H1 (cell line): ENCODE measurements at regions not wholly inside any gene's neighbourhood (a gene's known extent, or its start where the extent isn't known, plus 50 kb on each side); places are given as distances from the start of the nearest gene placed in this dataset.

ENCODE experiments used
- CTCF ChIA-PET: fragments of 300-600 bp; sonication (Branson Sonifier 250); formaldehyde crosslinking; loops from one replicate; lab custom pipeline; 2021; ENCODE audit not compliant: partially characterized antibody; lab: Charles Lee
- POLR2A ChIA-PET: fragments of 300-600 bp; sonication (Branson Sonifier 250); formaldehyde crosslinking; loops from one replicate; lab custom pipeline; 2021; ENCODE audit warnings: inconsistent platforms; ENCODE audit not compliant: partially characterized antibody; lab: Charles Lee
- DNase-seq, 2 experiments: peaks; one replicate each; pipeline versions ENCODE4 v3.0.0 to v3.0.0-alpha.2; 2010 to 2022; ENCODE audit warnings: low spot score in 2 of 2, low read depth in 1 of 2, mixed read lengths in 1 of 2
- FAIRE-seq: peaks from 2 replicates; lab custom pipeline; 2011; peaks lifted over from hg19 to GRCh38; lab: Jason Lieb, UNC
- H2AFZ ChIP-seq: 2 replicates; pipeline ENCODE4 v1.8.1; 2012; ENCODE audit warnings: low read length, inconsistent platforms
- H2AK5ac ChIP-seq: 2 replicates; pipeline ENCODE4 v1.6.1; 2013; ENCODE audit warnings: low read depth, low read length
- H2BK120ac ChIP-seq: replicated peaks from 2 replicates; pipeline ENCODE3; 2013; ENCODE audit warnings: low read depth, low read length, inconsistent platforms
- H2BK12ac ChIP-seq: 2 replicates; pipeline ENCODE4 v1.6.1; 2013; ENCODE audit warnings: low read depth, low read length
- H2BK15ac ChIP-seq: 2 replicates; pipeline ENCODE4 v1.6.1; 2013; ENCODE audit warnings: low read length
- H2BK20ac ChIP-seq: 2 replicates; pipeline ENCODE4 v1.6.1; 2013; ENCODE audit warnings: low read length
- H2BK5ac ChIP-seq: 2 replicates; pipeline ENCODE4 v1.6.1; 2013; ENCODE audit warnings: low read depth, low read length
- H3K14ac ChIP-seq: 2 replicates; pipeline ENCODE4 v1.6.1; 2013; ENCODE audit warnings: inconsistent platforms; ENCODE audit not compliant: insufficient read length
- H3K18ac ChIP-seq: 2 replicates; pipeline ENCODE4 v1.6.1; 2013; ENCODE audit warnings: low read length; ENCODE audit errors: extremely low read depth
- H3K23ac ChIP-seq: 2 replicates; pipeline ENCODE4 v1.6.1; 2013; ENCODE audit warnings: inconsistent platforms; ENCODE audit not compliant: insufficient read length
- H3K23me2 ChIP-seq: 2 replicates; pipeline ENCODE4 v1.6.1; 2013; ENCODE audit warnings: low read depth, low read length
- H3K27ac ChIP-seq: 2 replicates; pipeline ENCODE4 v1.6.1; 2011; ENCODE audit warnings: low read depth, low read length, inconsistent platforms
- H3K27me3 ChIP-seq, 4 experiments: replicated peaks in 1 of 4; 1 replicate in 1 of 4; 2 replicates in 3 of 4; pipeline versions ENCODE4 v1.6.1 to v1.8.1; 2011 to 2013; ENCODE audit warnings: low read length in 3 of 4, mild to moderate bottlenecking in 3 of 4, inconsistent platforms in 2 of 4, mixed read lengths in 2 of 4, moderate library complexity in 1 of 4; ENCODE audit not compliant: control insufficient read depth in 3 of 4, insufficient read depth in 3 of 4; ENCODE audit errors: extremely low read depth in 1 of 4
- H3K36me3 ChIP-seq, 4 experiments: 2 replicates each; pipeline versions ENCODE4 v1.6.1 to v1.8.1; 2011 to 2013; ENCODE audit warnings: mild to moderate bottlenecking in 4 of 4, low read length in 3 of 4, moderate library complexity in 2 of 4, control low read depth in 1 of 4, inconsistent platforms in 1 of 4; ENCODE audit not compliant: insufficient read depth in 4 of 4, control insufficient read depth in 2 of 4
- H3K4ac ChIP-seq: replicated peaks from 2 replicates; pipeline ENCODE3; 2013; ENCODE audit warnings: low read length, low read depth, mixed read lengths, inconsistent platforms; ENCODE audit not compliant: insufficient read length
- H3K4me1 ChIP-seq, 4 experiments: replicated peaks in 1 of 4; 1 replicate in 1 of 4; 2 replicates in 3 of 4; pipeline versions ENCODE4 v1.6.1 to v1.8.1; 2011 to 2013; ENCODE audit warnings: low read length in 3 of 4, inconsistent platforms in 2 of 4, mixed read lengths in 1 of 4; ENCODE audit not compliant: insufficient read depth in 4 of 4, control insufficient read depth in 3 of 4
- H3K4me2 ChIP-seq, 2 experiments: 2 replicates each; pipeline versions ENCODE4 v1.6.1 to v1.8.1; 2011 to 2013; ENCODE audit warnings: low read depth in 2 of 2, low read length in 2 of 2, control low read depth in 1 of 2, inconsistent platforms in 1 of 2, mild to moderate bottlenecking in 1 of 2; ENCODE audit not compliant: insufficient read depth in 1 of 2
- H3K4me3 ChIP-seq, 4 experiments: fragments of 200-600, 300-600 bp in 1 of 4; sonication (generic), shearing (Covaris generic), sonication (Bioruptor Twin) in 1 of 4; 2 replicates each; pipeline versions ENCODE4 v1.5.1 to v1.8.1; 2011 to 2016; ENCODE audit warnings: low read length in 4 of 4, low read depth in 3 of 4, control low read depth in 2 of 4, inconsistent platforms in 2 of 4, mild to moderate bottlenecking in 2 of 4, mixed read lengths in 1 of 4, moderate library complexity in 1 of 4; ENCODE audit not compliant: insufficient read depth in 2 of 4; ENCODE audit errors: extremely low read depth in 1 of 4
- H3K56ac ChIP-seq: replicated peaks from 2 replicates; pipeline ENCODE3; 2013; ENCODE audit warnings: low read depth, mild to moderate bottlenecking, mixed read lengths, low read length, inconsistent platforms; ENCODE audit not compliant: insufficient read length
- H3K79me1 ChIP-seq: 2 replicates; pipeline ENCODE4 v1.6.1; 2013; ENCODE audit warnings: low read depth, low read length, control low read depth
- H3K79me2 ChIP-seq, 2 experiments: 2 replicates each; pipeline versions ENCODE4 v1.6.1 to v1.8.1; 2012 to 2013; ENCODE audit warnings: low read length in 2 of 2, mild to moderate bottlenecking in 2 of 2, inconsistent platforms in 1 of 2; ENCODE audit not compliant: insufficient read depth in 2 of 2, control insufficient read depth in 1 of 2
- H3K9ac ChIP-seq, 4 experiments: replicated peaks in 1 of 4; 1 replicate in 1 of 4; 2 replicates in 3 of 4; pipeline versions ENCODE4 v1.6.1 to v1.8.1; 2011 to 2013; ENCODE audit warnings: low read depth in 3 of 4, low read length in 3 of 4, control low read depth in 2 of 4, mild to moderate bottlenecking in 2 of 4, moderate library complexity in 2 of 4, inconsistent platforms in 1 of 4; ENCODE audit errors: extremely low read depth in 1 of 4
- H3K9me3 ChIP-seq, 2 experiments: 2 replicates each; pipeline versions ENCODE4 v1.6.1 to v1.8.1; 2012 to 2013; ENCODE audit warnings: mild to moderate bottlenecking in 2 of 2, moderate library complexity in 2 of 2, control low read depth in 1 of 2, inconsistent platforms in 1 of 2, low read depth in 1 of 2, low read length in 1 of 2, mixed read lengths in 1 of 2; ENCODE audit not compliant: insufficient read depth in 2 of 2
- H4K20me1 ChIP-seq, 2 experiments: replicated peaks in 1 of 2; 2 replicates each; pipeline versions ENCODE3 to v1.8.1; 2011 to 2013; ENCODE audit warnings: inconsistent platforms in 2 of 2, low read length in 2 of 2, mild to moderate bottlenecking in 1 of 2; ENCODE audit not compliant: insufficient read depth in 2 of 2, control insufficient read depth in 1 of 2
- H4K5ac ChIP-seq: 2 replicates; pipeline ENCODE4 v1.6.1; 2013; ENCODE audit warnings: low read length, low read depth, mixed read lengths, inconsistent platforms; ENCODE audit not compliant: insufficient read length
- H4K8ac ChIP-seq: 2 replicates; pipeline ENCODE4 v1.8.0; 2013; ENCODE audit warnings: mild to moderate bottlenecking, moderate library complexity, low read length, inconsistent platforms; ENCODE audit not compliant: insufficient read depth; ENCODE audit errors: extremely low read depth
- H4K91ac ChIP-seq: replicated peaks from 2 replicates; pipeline ENCODE3; 2013; ENCODE audit warnings: low read length, mixed read lengths, inconsistent platforms; ENCODE audit not compliant: insufficient read length
- RNF2 ChIP-seq: fragments of 200-900, 300-1000 bp; sonication (generic); IDR thresholded peaks from 2 replicates; pipeline ENCODE4 v1.7.1; 2016; ENCODE audit warnings: borderline replicate concordance, low read depth, mild to moderate bottlenecking, antibody characterized with exemption, low read length; ENCODE audit not compliant: poor library complexity, severe bottlenecking; ENCODE audit errors: missing control alignments
- RXRA ChIP-seq: IDR thresholded peaks from 2 replicates; pipeline ENCODE4 v1.6.1; 2011; ENCODE audit warnings: low read depth, mild to moderate bottlenecking, low read length, moderate library complexity; ENCODE audit not compliant: insufficient read depth
- SIX5 ChIP-seq: IDR thresholded peaks from 2 replicates; pipeline ENCODE4 v1.6.1; 2011; ENCODE audit warnings: mild to moderate bottlenecking, low read depth, low read length
- TEAD4 ChIP-seq: IDR thresholded peaks from 2 replicates; pipeline ENCODE4 v1.6.1; 2012; ENCODE audit warnings: low read depth, low read length, inconsistent platforms, mixed read lengths
- WGBS, 2 experiments: shearing (Covaris generic) in 1 of 2; methylation state at CpG; one replicate each; pipeline versions ENCODE4 v1.1.6 to v1.1.7; 2013 to 2015; ENCODE audit warnings: low lambda C conversion rate in 2 of 2, mixed read lengths in 2 of 2, inconsistent platforms in 1 of 2, low coverage in 1 of 2, missing lambda C conversion rate in 1 of 2; ENCODE audit not compliant: insufficient replicate concordance in 2 of 2, insufficient coverage in 1 of 2, insufficient read length in 1 of 2; ENCODE audit errors: extremely low coverage in 1 of 2, missing lambda C conversion rate in 1 of 2; 5-methylcytosine and 5-hydroxymethylcytosine counted together
- TF ChIP-seq, protein P1 (sequence below): IDR thresholded peaks from 2 replicates; pipeline ENCODE4 v1.6.1; 2011; ENCODE audit warnings: low read depth, mild to moderate bottlenecking, low read length; ENCODE audit not compliant: insufficient read depth

GRCh38 chr12:16854465-16854864 is 248.5 kb upstream of the LMO3 start:
- Histone ChIP-seq H2BK12ac (no peak overlapping the region), H3K9me3 (no peaks in the 10 kb centered on the region), H3K14ac (no peak overlapping the region), H4K91ac (no peak overlapping the region), H3K4me3 (no peak overlapping the region), H2BK5ac (no peak overlapping the region), H3K79me1 (no peaks in the 10 kb centered on the region), H4K5ac (no peak overlapping the region), H3K36me3 (no peaks in the 10 kb centered on the region), H3K56ac (no peak overlapping the region), H3K27ac (no peak overlapping the region), H2AFZ (no peak overlapping the region), H3K4ac (no peak overlapping the region)
- POLR2A ChIA-PET, result no interaction called here
- TF ChIP-seq SIX5 (no peak), TEAD4 (no peak), RNF2 (no peak), RXRA (no peak)
- TF ChIP-seq, protein P1, sequence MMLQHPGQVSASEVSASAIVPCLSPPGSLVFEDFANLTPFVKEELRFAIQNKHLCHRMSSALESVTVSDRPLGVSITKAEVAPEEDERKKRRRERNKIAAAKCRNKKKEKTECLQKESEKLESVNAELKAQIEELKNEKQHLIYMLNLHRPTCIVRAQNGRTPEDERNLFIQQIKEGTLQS, result no peak
- TF ChIP-seq, all 59 proteins: peak for 0
- Histone ChIP-seq H4K20me1 (no peaks in the 10 kb centered on the region), H2BK120ac (no peak overlapping the region), H2BK20ac (no peak overlapping the region), H3K79me2 (no peaks in the 10 kb centered on the region), H2BK15ac (no peak overlapping the region), H3K27me3 (no peaks in the 10 kb centered on the region), H3K23me2 (no peaks in the 10 kb centered on the region; the same call in 1 of the 2 replicates), H2AK5ac (no peak overlapping the region), H4K8ac (no peak overlapping the region), H3K9ac (no peak overlapping the region), H3K4me1 (no peaks in the 10 kb centered on the region), H3K18ac (no peak overlapping the region), H3K4me2 (no peak overlapping the region), H3K23ac (no peak overlapping the region)
- 95 to 100% methylated on average over 1 of the region's 1 CpG for WGBS, 2 experiments
- FAIRE-seq, result no peak
- DNase-seq, result no peak
- CTCF ChIA-PET, result no interaction called here
